ENCODE measurements at regions not wholly inside any gene's neighbourhood (a gene's known extent, or its start where the extent isn't known, plus 50 kb on each side); places are given as distances from the start of the nearest gene placed in this dataset.

DNA sequence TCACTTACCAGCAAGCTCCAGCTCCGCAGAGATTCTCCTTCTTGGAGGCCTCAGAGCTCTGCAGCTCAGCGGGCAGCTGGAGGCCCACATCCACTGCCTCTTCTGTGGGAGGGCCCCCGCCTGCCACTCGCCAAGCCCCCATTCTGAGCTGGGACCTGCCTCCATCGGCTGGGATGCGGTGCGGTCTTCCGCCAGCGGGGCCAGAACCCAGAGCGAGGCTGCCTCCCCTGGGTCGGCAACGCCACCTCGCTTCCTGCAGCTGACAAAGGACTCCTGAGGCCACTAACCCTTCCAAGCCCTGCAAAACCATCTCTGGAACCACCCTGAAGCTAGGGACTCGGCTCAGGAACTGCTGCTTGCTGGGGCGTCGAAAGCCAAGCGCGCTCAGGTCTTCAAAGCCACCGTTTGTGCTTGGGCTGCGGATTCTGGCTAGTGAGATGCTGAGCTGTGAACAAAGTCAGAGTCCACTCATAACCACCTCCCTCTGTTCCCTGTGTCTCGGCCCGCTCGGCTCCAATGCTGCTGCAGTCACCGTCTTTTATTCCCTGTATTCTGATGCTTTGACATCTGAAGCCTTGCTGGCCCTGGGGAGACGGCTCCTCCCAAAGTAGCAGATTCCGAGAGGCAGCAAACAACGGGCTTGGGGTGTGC lies 174.3 kb downstream of the ENGASE start:
- Mint-ChIP-seq H3K9me3 (ENCODE audit: low read depth) (no peaks in the 10 kb centered on the region), H3K4me3 (no peak overlapping the region), H3K36me3 (ENCODE audit: low read depth) (no peaks in the 10 kb centered on the region), H3K27ac (no peak overlapping the region), H3K27me3 (peaks cover 27% of the 10 kb centered on the region), H3K4me1 (no peaks in the 10 kb centered on the region)
- intact Hi-C loops (cut with DNase I, micrococcal nuclease): no loop called here
- ChIA-PET POLR2A (no interaction called here), CTCF (interaction anchor here (0.6 to 0.7 kb wide), 3 partner anchors 32 to 639 kb away, joined by 3 read pairs; no protein-coding TSS in a partner anchor)
- no peak for DNase-seq
- ATAC-seq: no peak

DNA sequence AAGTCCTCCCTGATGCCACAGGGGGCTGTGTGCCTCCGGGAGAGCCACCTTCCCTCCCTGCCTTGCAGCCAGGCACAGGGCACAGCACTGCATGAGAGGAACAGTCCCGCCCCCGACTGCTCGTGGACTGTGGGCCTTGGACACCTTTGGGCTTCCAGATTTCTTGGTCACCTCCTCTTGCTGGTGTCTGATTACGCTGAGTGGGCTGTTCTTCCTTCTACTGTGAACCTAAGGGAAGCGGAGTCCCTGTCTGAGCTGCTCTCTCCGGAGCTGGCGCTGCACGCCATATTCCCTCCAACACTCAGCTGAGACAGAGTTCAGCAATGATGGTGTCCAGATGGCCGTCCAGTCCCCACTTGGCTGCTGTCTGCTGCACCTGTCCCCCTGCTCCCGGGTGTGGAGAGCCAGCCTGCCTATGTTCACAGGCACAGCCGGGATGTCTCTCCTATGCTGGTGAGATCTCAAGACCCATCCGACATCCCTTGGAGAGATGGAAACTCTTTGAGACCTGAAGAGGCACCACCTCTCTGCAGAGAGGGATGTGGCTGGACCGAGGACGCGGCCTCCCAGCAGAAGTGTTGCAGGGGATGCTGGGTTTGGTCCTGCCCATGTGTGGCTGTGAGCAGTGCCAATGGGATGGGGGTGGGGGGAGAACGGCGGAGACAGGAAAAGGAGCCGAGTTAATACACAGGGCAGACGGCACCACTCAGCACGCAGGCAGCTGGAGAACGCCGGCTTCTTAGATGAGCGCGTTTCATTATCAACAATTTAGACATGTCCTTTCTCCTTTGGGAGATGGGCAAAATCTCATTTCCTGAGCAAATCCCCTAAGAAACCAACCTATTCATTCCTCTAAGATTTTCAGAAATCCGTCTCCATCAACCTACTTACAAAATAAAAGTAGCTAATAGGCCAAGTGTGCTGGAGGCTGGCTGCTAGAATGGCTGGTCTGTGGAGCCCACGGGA lies 171.9 kb downstream of the ENGASE start:
- no peak for ATAC-seq
- ChIA-PET POLR2A (no interaction called here), CTCF (interaction anchor here (0.6 kb wide), 1 partner anchor 147 kb away, joined by 3 read pairs; no protein-coding TSS in a partner anchor)
- no peak overlapping the region for H3K27ac Mint-ChIP-seq
- DNase-seq: no peak
- intact Hi-C loops (cut with DNase I, micrococcal nuclease): no loop called here
- no peak overlapping the region for H3K4me3 Mint-ChIP-seq
- H3K4me1 Mint-ChIP-seq: no peaks in the 10 kb centered on the region
- H3K27me3 Mint-ChIP-seq: peaks cover 16% of the 10 kb centered on the region
- no peaks in the 10 kb centered on the region for H3K36me3 Mint-ChIP-seq (ENCODE audit: low read depth)
- H3K9me3 Mint-ChIP-seq (ENCODE audit: low read depth): no peaks in the 10 kb centered on the region

DNA sequence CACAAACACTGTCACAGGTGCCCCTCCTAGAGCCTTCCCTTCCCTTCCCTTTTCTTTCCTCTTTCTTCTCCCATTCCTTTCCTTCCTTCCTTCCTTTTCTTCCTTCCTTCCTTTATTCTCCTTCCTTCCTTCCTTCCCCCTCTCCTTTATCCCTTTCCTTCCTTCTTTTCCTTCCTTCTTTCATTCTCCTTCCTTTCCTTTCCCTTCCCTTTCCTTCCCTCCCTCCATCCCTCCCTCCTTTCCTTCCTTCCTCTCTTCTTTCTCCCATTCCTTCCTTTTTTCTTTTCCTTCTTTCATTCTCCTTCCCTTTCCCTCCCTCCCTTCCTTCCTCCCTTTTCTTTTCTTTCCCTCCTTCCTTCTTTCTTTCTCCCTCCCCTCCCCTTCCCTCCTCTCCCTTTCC lies 170.0 kb downstream of the ENGASE start:
- Mint-ChIP-seq H3K27me3 (peaks cover 9% of the 10 kb centered on the region), H3K4me3 (no peak overlapping the region), H3K27ac (no peak overlapping the region), H3K4me1 (no peaks in the 10 kb centered on the region), H3K9me3 (ENCODE audit: low read depth) (no peaks in the 10 kb centered on the region), H3K36me3 (ENCODE audit: low read depth) (no peaks in the 10 kb centered on the region)
- no peak for DNase-seq
- POLR2A ChIA-PET: no interaction called here
- CTCF ChIA-PET: no interaction called here
- ATAC-seq: no peak
- intact Hi-C loops (cut with DNase I, micrococcal nuclease): no loop called here

DNA sequence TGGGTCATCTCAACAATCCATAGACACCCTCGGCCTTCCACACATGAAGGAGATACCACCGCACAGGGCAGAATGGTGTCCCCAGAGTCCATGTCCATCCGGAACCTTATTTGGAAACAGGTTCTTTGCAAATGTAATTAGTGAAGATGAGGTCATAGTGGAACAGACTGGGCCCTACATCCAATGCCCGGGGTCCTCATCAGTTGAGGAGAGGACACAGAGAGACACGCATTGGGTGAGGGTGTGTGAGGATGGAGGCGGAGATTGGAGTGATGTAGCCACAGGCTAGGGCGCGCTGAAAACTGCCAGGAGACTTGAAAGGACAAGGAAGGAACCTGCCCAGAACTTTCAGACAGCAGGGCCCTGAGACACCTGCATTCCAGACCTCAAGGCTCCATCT lies 169.4 kb downstream of the ENGASE start:
- H3K36me3 Mint-ChIP-seq (ENCODE audit: low read depth): no peaks in the 10 kb centered on the region
- POLR2A ChIA-PET: no interaction called here
- no peak for ATAC-seq
- H3K4me1 Mint-ChIP-seq: no peaks in the 10 kb centered on the region
- intact Hi-C loops (cut with DNase I, micrococcal nuclease): no loop called here
- no peaks in the 10 kb centered on the region for H3K9me3 Mint-ChIP-seq (ENCODE audit: low read depth)
- DNase-seq: no peak
- no peak overlapping the region for H3K4me3 Mint-ChIP-seq
- H3K27me3 Mint-ChIP-seq: peaks cover 6% of the 10 kb centered on the region
- H3K27ac Mint-ChIP-seq: no peak overlapping the region
- CTCF ChIA-PET: no interaction called here

DNA sequence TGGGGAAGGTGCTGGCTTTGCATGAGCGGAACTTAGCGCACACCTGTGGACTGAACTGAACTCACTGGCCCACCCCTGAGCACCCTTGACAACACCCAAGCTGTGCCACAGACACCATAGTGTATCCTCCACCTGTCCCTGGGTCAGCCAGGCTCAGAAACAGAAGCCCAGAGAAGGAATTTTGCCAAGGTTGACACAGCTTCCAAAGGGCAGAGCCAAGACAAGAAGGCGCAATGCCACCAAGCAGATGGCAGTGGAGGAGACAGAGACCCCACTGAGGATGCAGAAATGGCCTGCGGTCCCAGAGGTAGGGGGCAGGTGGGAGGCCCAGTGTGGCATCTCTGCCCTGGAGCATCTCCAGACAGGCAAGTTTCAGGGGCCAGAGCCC lies 169.0 kb downstream of the ENGASE start:
- intact Hi-C loops (cut with DNase I, micrococcal nuclease): no loop called here
- CTCF ChIA-PET: no interaction called here
- ATAC-seq (no peak), DNase-seq (no peak)
- POLR2A ChIA-PET: no interaction called here
- H3K4me3 Mint-ChIP-seq: no peak overlapping the region
- no peaks in the 10 kb centered on the region for H3K9me3 Mint-ChIP-seq (ENCODE audit: low read depth)
- no peaks in the 10 kb centered on the region for H3K4me1 Mint-ChIP-seq
- H3K27ac Mint-ChIP-seq: no peak overlapping the region
- no peaks in the 10 kb centered on the region for H3K36me3 Mint-ChIP-seq (ENCODE audit: low read depth)
- H3K27me3 Mint-ChIP-seq: peaks cover 6% of the 10 kb centered on the region

DNA sequence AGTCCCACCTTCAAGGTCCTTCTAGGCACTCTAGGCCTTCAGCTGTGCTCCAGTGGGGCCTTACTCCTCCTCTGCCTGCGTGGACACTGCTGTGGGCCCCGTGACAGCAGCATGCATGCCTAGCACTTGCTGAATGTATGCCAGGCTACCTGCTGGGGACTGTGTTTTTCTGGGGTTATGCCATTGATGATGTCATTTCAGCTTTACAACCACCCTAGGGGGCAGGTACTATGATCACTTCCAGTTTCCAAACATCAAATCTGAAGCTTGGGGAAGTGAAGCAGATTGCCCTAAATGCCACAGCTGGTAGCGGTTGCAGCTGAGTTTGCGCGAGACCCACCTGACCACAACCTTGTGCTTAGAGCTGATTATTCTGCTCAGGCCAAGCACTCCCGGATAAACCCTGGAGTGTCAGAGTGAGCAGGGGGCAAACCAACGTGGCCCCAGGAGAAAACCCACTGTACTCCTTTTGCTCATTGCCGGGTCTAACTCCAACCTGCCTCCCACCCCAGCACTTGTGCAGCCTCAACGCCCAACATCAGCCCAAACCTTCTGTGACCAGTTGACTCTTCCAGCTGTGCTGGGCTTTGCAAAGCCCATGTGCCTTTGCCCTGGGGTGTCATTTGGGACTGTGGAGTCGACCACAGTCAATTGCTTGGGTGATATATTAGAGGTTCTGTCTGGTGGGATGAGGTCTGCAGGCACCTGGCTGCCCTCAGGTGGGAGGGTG lies 168.4 kb downstream of the ENGASE start:
- Mint-ChIP-seq H3K4me3 (no peak overlapping the region), H3K9me3 (ENCODE audit: low read depth) (no peaks in the 10 kb centered on the region), H3K36me3 (ENCODE audit: low read depth) (no peaks in the 10 kb centered on the region), H3K27ac (no peak overlapping the region), H3K27me3 (peaks cover 6% of the 10 kb centered on the region), H3K4me1 (no peaks in the 10 kb centered on the region)
- ATAC-seq (no peak), DNase-seq (no peak)
- CTCF ChIA-PET: interaction anchor here (0.6 kb wide), 1 partner anchor 202 kb away, joined by 4 read pairs; no protein-coding TSS in a partner anchor
- POLR2A ChIA-PET: no interaction called here
- intact Hi-C loops (cut with DNase I, micrococcal nuclease): no loop called here

DNA sequence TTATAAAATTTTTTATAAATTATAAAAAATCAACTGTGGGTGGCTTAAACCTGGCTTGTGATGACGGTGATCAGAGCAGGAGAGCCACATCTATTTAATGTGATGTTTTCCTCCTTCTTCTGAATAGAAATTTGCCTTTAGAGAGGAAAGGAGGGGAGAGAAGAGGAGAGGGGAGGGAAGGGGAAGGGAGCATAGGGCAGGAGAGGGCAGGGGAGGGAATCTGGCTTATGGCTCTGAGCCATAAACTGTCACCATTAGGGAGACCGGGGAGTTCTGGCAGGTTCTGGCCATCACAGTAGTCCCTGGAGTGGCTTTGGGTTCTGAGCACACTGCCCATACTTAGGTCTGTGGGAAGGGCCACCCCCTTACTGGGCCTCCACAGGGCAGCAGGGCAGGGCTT lies 167.8 kb downstream of the ENGASE start:
- ChIA-PET CTCF (no interaction called here), POLR2A (no interaction called here)
- H3K4me3 Mint-ChIP-seq: no peak overlapping the region
- no peaks in the 10 kb centered on the region for H3K4me1 Mint-ChIP-seq
- intact Hi-C loops (cut with DNase I, micrococcal nuclease): no loop called here
- H3K27me3 Mint-ChIP-seq: peaks cover 6% of the 10 kb centered on the region
- no peaks in the 10 kb centered on the region for H3K9me3 Mint-ChIP-seq (ENCODE audit: low read depth)
- H3K27ac Mint-ChIP-seq: no peak overlapping the region
- H3K36me3 Mint-ChIP-seq (ENCODE audit: low read depth): no peaks in the 10 kb centered on the region
- ATAC-seq (no peak), DNase-seq (no peak)

DNA sequence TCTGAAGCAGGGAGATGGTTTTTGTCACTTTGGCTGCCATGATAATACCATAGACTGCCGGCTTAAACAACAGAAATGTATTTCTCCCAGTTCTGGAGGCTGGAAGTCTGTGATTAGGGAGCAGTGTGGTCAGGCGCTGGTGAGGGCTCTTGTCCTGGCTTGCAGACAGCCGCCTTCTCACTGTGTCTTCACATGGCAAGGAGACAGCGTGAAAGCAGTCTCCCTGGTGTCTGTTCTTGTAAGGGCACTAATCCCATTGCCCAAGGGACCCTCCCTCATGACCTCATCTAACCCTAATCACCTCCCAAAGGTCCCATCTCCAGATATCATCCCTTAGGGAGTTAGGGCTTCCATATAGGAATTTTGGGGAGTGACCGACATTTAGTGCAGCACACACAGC lies 167.0 kb downstream of the ENGASE start:
- no peak for DNase-seq
- no peak overlapping the region for H3K27ac Mint-ChIP-seq

DNA sequence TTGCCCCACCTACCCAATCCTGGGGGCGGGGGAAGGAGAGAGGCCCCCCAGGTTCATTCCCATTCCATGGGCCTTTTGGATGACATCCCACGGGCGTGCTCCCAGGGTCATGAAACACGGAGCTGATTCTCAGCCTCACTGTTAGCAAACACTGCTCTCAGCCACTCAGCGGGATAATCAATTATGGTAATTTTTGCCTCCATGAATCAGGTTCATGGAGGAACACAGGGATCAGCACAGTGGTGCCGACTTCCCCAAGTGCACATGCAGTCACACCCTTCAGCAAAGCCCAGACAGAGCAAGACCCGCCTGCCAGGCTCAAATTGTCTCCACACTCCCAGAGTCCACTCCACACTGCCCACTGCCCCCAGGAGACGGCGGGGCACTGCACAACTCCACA lies 164.6 kb downstream of the ENGASE start:
- POLR2A ChIA-PET: no interaction called here
- intact Hi-C loops (cut with DNase I, micrococcal nuclease): no loop called here
- CTCF ChIA-PET: interaction anchor here (0.7 kb wide), 1 partner anchor 684 kb away, joined by 3 read pairs; no protein-coding TSS in a partner anchor
- no peak for ATAC-seq
- Mint-ChIP-seq H3K27ac (no peak overlapping the region), H3K9me3 (ENCODE audit: low read depth) (no peaks in the 10 kb centered on the region), H3K4me3 (no peak overlapping the region), H3K27me3 (peaks cover 6% of the 10 kb centered on the region), H3K36me3 (ENCODE audit: low read depth) (no peaks in the 10 kb centered on the region), H3K4me1 (no peaks in the 10 kb centered on the region)
- DNase-seq: no peak

More for the DNA sequence above, 167.0 kb downstream of the ENGASE start:
- ATAC-seq: no peak
- Mint-ChIP-seq H3K4me1 (no peaks in the 10 kb centered on the region), H3K4me3 (no peak overlapping the region), H3K9me3 (ENCODE audit: low read depth) (no peaks in the 10 kb centered on the region), H3K27me3 (peaks cover 6% of the 10 kb centered on the region), H3K36me3 (ENCODE audit: low read depth) (no peaks in the 10 kb centered on the region)
- intact Hi-C loops (cut with DNase I, micrococcal nuclease): no loop called here
- CTCF ChIA-PET: no interaction called here
- POLR2A ChIA-PET: no interaction called here

DNA sequence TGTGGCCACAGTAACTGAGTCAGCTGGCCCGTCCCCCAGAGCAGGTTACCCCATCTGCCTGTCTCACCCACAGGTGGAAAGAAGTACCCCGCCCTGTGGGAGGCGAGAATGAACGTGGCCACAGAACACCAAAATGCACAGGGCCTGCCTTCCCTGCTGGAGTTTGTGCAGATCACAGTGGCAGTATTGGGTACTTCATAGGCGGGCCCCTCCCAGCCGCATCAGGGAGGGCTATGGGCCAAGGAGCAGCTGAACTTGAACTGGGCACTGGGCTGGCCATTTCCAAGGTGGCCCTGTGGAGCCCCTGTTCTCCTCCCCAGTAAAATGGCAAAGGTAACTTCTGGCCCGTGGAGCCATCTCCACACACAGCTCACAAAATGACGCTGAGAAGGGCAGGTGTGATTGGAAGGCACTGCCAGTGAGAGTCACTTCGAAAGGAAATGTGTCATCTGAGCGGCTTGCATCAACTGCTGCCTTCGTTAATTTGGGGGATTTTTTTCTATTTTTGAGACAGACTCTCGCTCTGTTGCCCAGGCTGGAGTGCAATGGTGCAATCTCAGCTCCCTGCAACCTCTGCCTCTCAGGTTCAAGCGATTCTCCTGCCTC lies 162.9 kb downstream of the ENGASE start:
- DNase-seq (no peak), ATAC-seq (no peak)
- POLR2A ChIA-PET: no interaction called here
- Mint-ChIP-seq H3K9me3 (ENCODE audit: low read depth) (no peaks in the 10 kb centered on the region), H3K27ac (no peak overlapping the region), H3K4me3 (no peak overlapping the region), H3K4me1 (no peaks in the 10 kb centered on the region), H3K36me3 (ENCODE audit: low read depth) (no peaks in the 10 kb centered on the region), H3K27me3 (peaks cover 4% of the 10 kb centered on the region)
- intact Hi-C loops (cut with DNase I, micrococcal nuclease): no loop called here
- CTCF ChIA-PET: no interaction called here

DNA sequence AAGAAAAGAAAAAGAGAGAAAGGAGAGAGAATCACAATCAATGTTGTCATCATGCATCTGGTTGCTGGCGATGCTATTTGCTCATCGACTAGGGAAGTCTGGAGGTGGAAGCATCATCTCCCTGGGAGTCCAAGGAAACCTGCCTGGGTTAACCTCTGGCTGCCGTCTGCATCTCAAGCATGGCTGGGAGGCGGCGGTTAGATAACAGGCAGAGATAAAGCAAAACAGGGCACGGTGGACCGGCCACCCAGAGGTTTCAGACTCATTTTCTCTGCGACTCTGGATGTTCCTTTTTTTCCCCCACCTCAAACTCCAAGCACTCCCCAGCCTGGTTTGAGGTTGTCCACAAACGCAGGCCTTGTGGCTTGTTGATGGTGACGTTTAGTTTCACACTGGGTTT lies 161.2 kb downstream of the ENGASE start:
- H3K9me3 Mint-ChIP-seq (ENCODE audit: low read depth): no peaks in the 10 kb centered on the region
- ATAC-seq: no peak
- peaks cover 2% of the 10 kb centered on the region for H3K27me3 Mint-ChIP-seq

More for the DNA sequence above, 161.2 kb downstream of the ENGASE start:
- ChIA-PET POLR2A (no interaction called here), CTCF (interaction anchor here (0.7 kb wide), 1 partner anchor 47 kb away, joined by 3 read pairs; no protein-coding TSS in a partner anchor)
- Mint-ChIP-seq H3K4me1 (no peaks in the 10 kb centered on the region), H3K36me3 (ENCODE audit: low read depth) (no peaks in the 10 kb centered on the region), H3K4me3 (no peak overlapping the region), H3K27ac (no peak overlapping the region)
- intact Hi-C loops (cut with DNase I, micrococcal nuclease): no loop called here
- DNase-seq: no peak
